Keratinocyte (primary cell): ENCODE measurements at regions not wholly inside any gene's neighbourhood (a gene's known extent, or its start where the extent isn't known, plus 50 kb on each side); places are given as distances from the start of the nearest gene placed in this dataset.

Experiments
- DNase-seq: peaks from one replicate; pipeline ENCODE4 v3.0.0-alpha.2; 2011; ENCODE audit warnings: low read depth, missing footprints, low spot score
- FAIRE-seq: peaks from 2 replicates; lab custom pipeline; 2011; peaks lifted over from hg19 to GRCh38; lab: Jason Lieb, UNC
- H2AFZ ChIP-seq: 2 replicates; pipeline ENCODE4 v1.6.0; 2012; ENCODE audit warnings: low read length, control low read depth, inconsistent platforms; ENCODE audit not compliant: control insufficient read depth
- H3K27ac ChIP-seq: 2 replicates; pipeline ENCODE4 v1.5.1; 2011; ENCODE audit warnings: low read length; ENCODE audit not compliant: control insufficient read depth, insufficient read depth
- H3K27me3 ChIP-seq: 3 replicates; pipeline ENCODE4 v1.6.0; 2011; ENCODE audit warnings: low read length; ENCODE audit not compliant: control insufficient read depth, insufficient read depth; ENCODE audit errors: extremely low read depth
- H3K36me3 ChIP-seq, 2 experiments: 2 replicates in 1 of 2; 3 replicates in 1 of 2; pipeline ENCODE4 v1.5.1; 2011; ENCODE audit warnings: low read length in 2 of 2, mild to moderate bottlenecking in 1 of 2; ENCODE audit not compliant: control insufficient read depth in 2 of 2, insufficient read depth in 2 of 2; ENCODE audit errors: extremely low read depth in 1 of 2
- H3K4me1 ChIP-seq: 3 replicates; pipeline ENCODE4 v1.5.1; 2011; ENCODE audit warnings: low read length; ENCODE audit not compliant: control insufficient read depth, insufficient read depth; ENCODE audit errors: extremely low read depth
- H3K4me2 ChIP-seq: 3 replicates; pipeline ENCODE4 v1.6.0; 2011; ENCODE audit warnings: low read depth, low read length; ENCODE audit not compliant: control insufficient read depth, insufficient read depth; ENCODE audit errors: extremely low read depth
- H3K4me3 ChIP-seq, 3 experiments: fragments of 200-600 bp in 1 of 3; sonication (generic) in 1 of 3; 2 replicates in 2 of 3; 3 replicates in 1 of 3; pipeline ENCODE4 v1.5.1; 2011 to 2016; ENCODE audit warnings: low read length in 3 of 3, mild to moderate bottlenecking in 3 of 3, control low read depth in 2 of 3, inconsistent platforms in 1 of 3, low read depth in 1 of 3, mixed read lengths in 1 of 3, mixed run types in 1 of 3, moderate library complexity in 1 of 3; ENCODE audit not compliant: control insufficient read depth in 2 of 3, insufficient read depth in 2 of 3; ENCODE audit errors: extremely low read depth in 1 of 3
- H3K79me2 ChIP-seq: 2 replicates; pipeline ENCODE4 v1.6.0; 2012; ENCODE audit warnings: low read length; ENCODE audit not compliant: control insufficient read depth, insufficient read depth
- H3K9ac ChIP-seq: 3 replicates; pipeline ENCODE4 v1.6.0; 2011; ENCODE audit warnings: low read length; ENCODE audit not compliant: control insufficient read depth, insufficient read depth; ENCODE audit errors: extremely low read depth
- H3K9me1 ChIP-seq: 3 replicates; pipeline ENCODE4 v1.6.0; 2011; ENCODE audit warnings: low read length; ENCODE audit not compliant: control insufficient read depth, insufficient read depth; ENCODE audit errors: extremely low read depth
- H3K9me3 ChIP-seq: 2 replicates; pipeline ENCODE4 v1.5.1; 2012; ENCODE audit warnings: low read depth, low read length; ENCODE audit not compliant: control insufficient read depth
- H4K20me1 ChIP-seq: 3 replicates; pipeline ENCODE4 v1.6.0; 2011; ENCODE audit warnings: low read length; ENCODE audit not compliant: control insufficient read depth, insufficient read depth; ENCODE audit errors: extremely low read depth
- EZH2 ChIP-seq: IDR thresholded peaks from one replicate; pipeline ENCODE4 v1.6.1; 2012; ENCODE audit warnings: inconsistent platforms, mild to moderate bottlenecking, low read length, moderate library complexity
- dilution Hi-C: fragments of 300-500 bp; cut with MboI; formaldehyde crosslinking; loops from one replicate; pipeline ENCODE4 v1.7.0; 2020; ENCODE audit warnings: low sequenced_read_pairs; ENCODE audit not compliant: extremely low pct_ligation_motif_present
- TF ChIP-seq, protein P1 (sequence below), 3 experiments: IDR thresholded peaks in 1 of 3; conservative IDR thresholded peaks in 1 of 3; optimal IDR thresholded peaks in 1 of 3; 2 replicates in 2 of 3; 3 replicates in 1 of 3; pipeline versions ENCODE3 to v1.5.1; 2011; ENCODE audit warnings: low read length in 3 of 3, mild to moderate bottlenecking in 3 of 3, moderate library complexity in 2 of 3, control low read depth in 1 of 3, inconsistent platforms in 1 of 3; ENCODE audit not compliant: insufficient read depth in 2 of 3; ENCODE audit errors: extremely low read depth in 1 of 3

DNA sequence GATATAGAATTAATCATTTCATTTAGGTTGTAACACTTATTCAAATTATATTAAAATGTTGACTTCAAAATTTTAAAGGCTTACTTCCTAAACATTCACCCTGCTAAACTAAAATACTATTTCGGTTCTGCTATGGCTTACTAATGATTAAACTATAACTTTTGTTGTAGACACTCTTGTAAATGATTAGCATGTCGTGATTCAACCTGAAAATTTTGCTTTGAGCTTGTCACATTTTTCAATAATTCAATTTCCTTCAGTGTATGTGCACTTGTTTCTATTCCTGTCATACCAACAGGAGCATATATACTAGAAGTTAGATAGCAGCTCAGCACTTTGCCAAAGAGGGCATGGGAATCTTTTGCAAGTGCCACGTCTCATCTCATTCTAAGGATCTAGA lies 1018.8 kb downstream of the AMY1C start:
- no peak for FAIRE-seq
- dilution Hi-C loops: no loop called here

DNA sequence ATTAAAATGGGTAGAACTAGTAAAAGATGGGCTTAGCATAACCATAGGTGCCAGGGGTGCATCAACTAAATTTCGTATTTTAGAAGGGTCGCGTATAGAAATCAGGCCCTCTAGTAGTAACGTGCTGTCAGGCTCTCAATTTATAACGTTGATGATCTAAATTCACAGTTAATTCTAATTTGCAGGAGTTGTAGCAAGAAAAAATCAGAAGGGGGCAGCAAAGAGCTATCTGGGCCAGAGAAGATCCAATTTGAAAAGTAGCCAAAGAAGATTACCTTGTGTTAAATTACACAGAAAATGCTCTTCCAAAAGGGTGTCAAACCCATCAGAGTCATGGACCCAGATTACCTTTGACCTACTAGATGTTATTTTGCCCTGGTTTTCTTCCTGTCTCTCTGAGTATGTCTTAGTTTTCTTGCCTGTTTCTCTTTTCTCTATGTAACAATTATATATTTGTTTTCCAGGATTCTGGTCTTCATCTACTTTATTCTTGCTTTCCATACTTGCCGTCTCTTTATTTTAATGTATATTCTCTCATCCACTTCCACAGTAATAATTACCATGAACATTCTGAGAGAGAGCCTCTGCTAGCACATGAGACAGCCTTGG lies 1030.9 kb downstream of the AMY1C start:
- TF ChIP-seq EZH2: no peak
- TF ChIP-seq, protein P1, sequence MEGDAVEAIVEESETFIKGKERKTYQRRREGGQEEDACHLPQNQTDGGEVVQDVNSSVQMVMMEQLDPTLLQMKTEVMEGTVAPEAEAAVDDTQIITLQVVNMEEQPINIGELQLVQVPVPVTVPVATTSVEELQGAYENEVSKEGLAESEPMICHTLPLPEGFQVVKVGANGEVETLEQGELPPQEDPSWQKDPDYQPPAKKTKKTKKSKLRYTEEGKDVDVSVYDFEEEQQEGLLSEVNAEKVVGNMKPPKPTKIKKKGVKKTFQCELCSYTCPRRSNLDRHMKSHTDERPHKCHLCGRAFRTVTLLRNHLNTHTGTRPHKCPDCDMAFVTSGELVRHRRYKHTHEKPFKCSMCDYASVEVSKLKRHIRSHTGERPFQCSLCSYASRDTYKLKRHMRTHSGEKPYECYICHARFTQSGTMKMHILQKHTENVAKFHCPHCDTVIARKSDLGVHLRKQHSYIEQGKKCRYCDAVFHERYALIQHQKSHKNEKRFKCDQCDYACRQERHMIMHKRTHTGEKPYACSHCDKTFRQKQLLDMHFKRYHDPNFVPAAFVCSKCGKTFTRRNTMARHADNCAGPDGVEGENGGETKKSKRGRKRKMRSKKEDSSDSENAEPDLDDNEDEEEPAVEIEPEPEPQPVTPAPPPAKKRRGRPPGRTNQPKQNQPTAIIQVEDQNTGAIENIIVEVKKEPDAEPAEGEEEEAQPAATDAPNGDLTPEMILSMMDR (optimal IDR thresholded peaks at IDR 0.05 in 1 of 3, IDR thresholded peaks at IDR 0.05 in 1 of 3, conservative IDR thresholded peaks at IDR 0.05 in 1 of 3; ENCODE audit: extremely low read depth in 1 of 3, insufficient read depth in 2 of 3, low read length in 3 of 3): peak in 2 of 3 experiments; percentile 49 to 68
- Histone ChIP-seq H3K36me3 (no peaks in the 10 kb centered on the region), H3K4me1 (no peaks in the 10 kb centered on the region), H3K27ac (no peak overlapping the region), H3K27me3 (no peaks in the 10 kb centered on the region), H3K4me2 (no peak overlapping the region), H3K4me3 (no peak overlapping the region), H3K79me2 (no peaks in the 10 kb centered on the region), H2AFZ (no peak overlapping the region), H3K9me3 (no peaks in the 10 kb centered on the region), H3K9me1 (no peaks in the 10 kb centered on the region), H3K9ac (no peak overlapping the region), H4K20me1 (no peaks in the 10 kb centered on the region)
- dilution Hi-C loops: no loop called here
- DNase-seq (no peak), FAIRE-seq (no peak)

More for the DNA sequence above, 1018.8 kb downstream of the AMY1C start:
- H3K4me2 ChIP-seq: no peak overlapping the region
- no peaks in the 10 kb centered on the region for H3K9me1 ChIP-seq
- H3K9ac ChIP-seq: no peak overlapping the region
- no peaks in the 10 kb centered on the region for H3K79me2 ChIP-seq
- H3K36me3 ChIP-seq: no peaks in the 10 kb centered on the region
- no peak overlapping the region for H2AFZ ChIP-seq
- no peak overlapping the region for H3K4me3 ChIP-seq
- DNase-seq: no peak
- no peaks in the 10 kb centered on the region for H3K27me3 ChIP-seq
- H3K9me3 ChIP-seq: no peaks in the 10 kb centered on the region
- no peaks in the 10 kb centered on the region for H3K4me1 ChIP-seq
- H4K20me1 ChIP-seq: no peaks in the 10 kb centered on the region
- TF ChIP-seq, protein P1 (optimal IDR thresholded peaks at IDR 0.05 in 1 of 3, IDR thresholded peaks at IDR 0.05 in 1 of 3, conservative IDR thresholded peaks at IDR 0.05 in 1 of 3; ENCODE audit: extremely low read depth in 1 of 3, insufficient read depth in 2 of 3, low read length in 3 of 3): no peak
- TF ChIP-seq EZH2: no peak
- no peak overlapping the region for H3K27ac ChIP-seq
